ENCODE measurements at regions not wholly inside any gene's neighbourhood (a gene's known extent, or its start where the extent isn't known, plus 50 kb on each side); places are given as distances from the start of the nearest gene placed in this dataset.

- DNase-seq (ENCODE audit: low read depth), result no peak
Observed at GRCh38 chr5:31137676-31138075, 55.8 kb upstream of the CDH6 start.

GRCh38 chr5:31135542-31135941, 57.9 kb upstream of the CDH6 start:
- no peak for DNase-seq (ENCODE audit: low read depth)

GRCh38 chr5:31133488-31133887, 60.0 kb upstream of the CDH6 start:
- peak; percentile 79 for DNase-seq (ENCODE audit: low read depth)

GRCh38 chr5:31131381-31131891, 62.0 kb upstream of the CDH6 start:
- no peak for DNase-seq (ENCODE audit: low read depth)

- DNase-seq (ENCODE audit: low read depth), result no peak
Observed at GRCh38 chr5:31130676-31131075, 62.8 kb upstream of the CDH6 start.

- no peak for DNase-seq (ENCODE audit: low read depth)
Observed at GRCh38 chr5:31124651-31125305, 68.7 kb upstream of the CDH6 start.

GRCh38 chr5:31124026-31124425, 69.5 kb upstream of the CDH6 start:
- DNase-seq (ENCODE audit: low read depth), result no peak

GRCh38 chr5:31122998-31123951, 70.2 kb upstream of the CDH6 start:
- peak; percentile 11 for DNase-seq (ENCODE audit: low read depth)

GRCh38 chr5:31121224-31121623, 72.3 kb upstream of the CDH6 start:
- DNase-seq (ENCODE audit: low read depth), result no peak

GRCh38 chr5:31120642-31120948, 72.9 kb upstream of the CDH6 start:
- no peak for DNase-seq (ENCODE audit: low read depth)

GRCh38 chr5:31119938-31120641, 73.4 kb upstream of the CDH6 start:
- peak; percentile 11 for DNase-seq (ENCODE audit: low read depth)

GRCh38 chr5:31116466-31117031, 76.9 kb upstream of the CDH6 start:
- no peak for DNase-seq (ENCODE audit: low read depth)

- DNase-seq (ENCODE audit: low read depth), result no peak
Observed at GRCh38 chr5:31114817-31115216, 78.7 kb upstream of the CDH6 start.

- DNase-seq (ENCODE audit: low read depth), result no peak
Observed at GRCh38 chr5:31113666-31114350, 79.7 kb upstream of the CDH6 start.

GRCh38 chr5:31113101-31113500, 80.4 kb upstream of the CDH6 start:
- no peak for DNase-seq (ENCODE audit: low read depth)

- no peak for DNase-seq (ENCODE audit: low read depth)
Observed at GRCh38 chr5:31107091-31107518, 86.4 kb upstream of the CDH6 start.

GRCh38 chr5:31106691-31107090, 86.8 kb upstream of the CDH6 start:
- DNase-seq (ENCODE audit: low read depth), result no peak

- no peak for DNase-seq (ENCODE audit: low read depth)
Observed at GRCh38 chr5:31106278-31106677, 87.2 kb upstream of the CDH6 start.

GRCh38 chr5:31104775-31105174, 88.7 kb upstream of the CDH6 start:
- DNase-seq (ENCODE audit: low read depth), result no peak

GRCh38 chr5:31100781-31101310, 92.6 kb upstream of the CDH6 start:
- DNase-seq (ENCODE audit: low read depth), result no peak

GRCh38 chr5:31100047-31100575, 93.4 kb upstream of the CDH6 start:
- DNase-seq (ENCODE audit: low read depth), result no peak
